ENCODE measurements at regions not wholly inside any gene's neighbourhood (a gene's known extent, or its start where the extent isn't known, plus 50 kb on each side); places are given as distances from the start of the nearest gene placed in this dataset.

GRCh38 chr4:111807576-111807975 lies 337.7 kb upstream of the FAM241A start:
- Mint-ChIP-seq H3K4me1 (peaks cover 17% of the 10 kb centered on the region), H3K27me3 (ENCODE audit: low read depth) (no peaks in the 10 kb centered on the region), H3K27ac (peak overlapping the region in 1 of 3 experiments; percentile 30), H3K4me3 (no peak overlapping the region), H3K36me3 (ENCODE audit: low read depth) (no peaks in the 10 kb centered on the region), H3K9me3 (no peaks in the 10 kb centered on the region)
- TF ChIP-seq CTCF (IDR thresholded peaks at IDR 0.05; ENCODE audit: unreplicated experiment in 3 of 3): no peak

DNA sequence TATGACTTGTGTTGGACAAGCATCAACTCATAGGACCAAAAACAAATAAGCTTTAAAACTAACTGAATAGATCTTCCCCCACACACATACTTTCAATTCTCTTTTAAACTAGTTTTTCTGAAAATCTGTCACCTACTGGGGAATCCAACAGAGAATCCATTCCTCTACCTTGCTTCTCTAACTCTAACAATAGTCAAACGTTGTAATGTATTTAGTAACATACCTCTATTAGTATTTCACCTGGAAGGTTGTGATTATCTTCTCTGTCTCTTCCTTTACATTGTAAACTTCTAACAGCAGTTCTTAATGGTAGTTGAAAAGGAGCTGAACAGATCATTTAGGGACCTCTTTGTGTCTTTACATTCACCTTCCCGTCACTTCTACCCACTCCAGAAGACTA lies 337.1 kb upstream of the FAM241A start:
- peaks cover 17% of the 10 kb centered on the region for H3K4me1 Mint-ChIP-seq
- no peaks in the 10 kb centered on the region for H3K36me3 Mint-ChIP-seq (ENCODE audit: low read depth)
- no peaks in the 10 kb centered on the region for H3K9me3 Mint-ChIP-seq
- H3K4me3 Mint-ChIP-seq: no peak overlapping the region
- H3K27me3 Mint-ChIP-seq (ENCODE audit: low read depth): no peaks in the 10 kb centered on the region
- no peak for TF ChIP-seq CTCF (IDR thresholded peaks at IDR 0.05; ENCODE audit: unreplicated experiment in 3 of 3)
- H3K27ac Mint-ChIP-seq: no peak overlapping the region

DNA sequence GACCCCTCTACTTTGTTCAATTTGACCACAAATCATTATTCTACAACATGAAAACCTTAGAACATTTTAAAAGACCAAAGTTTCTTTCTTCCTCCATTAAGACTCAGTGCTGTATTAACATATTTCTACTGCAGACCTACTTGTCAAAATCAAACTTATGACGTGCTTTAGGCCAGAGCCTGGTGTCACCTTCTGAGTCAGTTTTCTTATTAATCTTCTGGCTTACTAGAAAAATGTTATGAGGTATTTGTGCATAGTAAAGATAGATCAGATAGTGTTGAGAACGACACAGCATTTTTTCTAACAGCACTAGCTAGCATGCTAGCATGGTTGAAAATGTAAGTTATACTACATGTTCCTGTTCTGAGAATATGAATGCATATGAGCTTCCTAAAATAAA lies 333.6 kb upstream of the FAM241A start:
- Mint-ChIP-seq H3K4me1 (peaks cover 17% of the 10 kb centered on the region), H3K27ac (no peak overlapping the region), H3K27me3 (ENCODE audit: low read depth) (no peaks in the 10 kb centered on the region), H3K36me3 (ENCODE audit: low read depth) (no peaks in the 10 kb centered on the region), H3K9me3 (peaks cover 3% of the 10 kb centered on the region), H3K4me3 (no peak overlapping the region)
- TF ChIP-seq CTCF (IDR thresholded peaks at IDR 0.05; ENCODE audit: unreplicated experiment in 3 of 3): no peak

- no peak for TF ChIP-seq CTCF (IDR thresholded peaks at IDR 0.05; ENCODE audit: unreplicated experiment in 3 of 3)
- Mint-ChIP-seq H3K27ac (no peak overlapping the region), H3K9me3 (peaks cover 7% of the 10 kb centered on the region), H3K36me3 (ENCODE audit: low read depth) (no peaks in the 10 kb centered on the region), H3K4me1 (peaks cover 13% of the 10 kb centered on the region), H3K4me3 (no peak overlapping the region), H3K27me3 (ENCODE audit: low read depth) (no peaks in the 10 kb centered on the region)
These were observed 333.1 kb upstream of the FAM241A start for GRCh38 chr4:111812114-111812513.

DNA sequence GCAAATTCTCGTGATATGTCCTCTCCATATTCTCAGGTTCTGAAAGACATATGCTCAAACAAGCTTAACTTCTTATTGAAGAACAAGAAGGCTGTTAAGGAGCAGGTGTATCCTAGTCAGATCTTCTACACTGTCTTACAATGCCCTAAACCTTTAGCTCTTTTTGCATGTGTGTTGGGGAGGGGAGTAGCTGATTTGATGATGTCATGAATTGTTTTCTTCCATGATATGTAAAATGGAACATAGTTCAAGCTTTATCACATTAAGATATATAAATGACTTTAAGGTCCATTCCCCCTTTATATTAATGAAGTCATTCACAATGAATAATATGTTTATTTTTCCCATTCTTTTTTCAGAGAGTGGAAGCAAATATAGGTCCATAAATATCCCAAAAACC lies 332.5 kb upstream of the FAM241A start:
- peaks cover 13% of the 10 kb centered on the region for H3K9me3 Mint-ChIP-seq
- no peak overlapping the region for H3K27ac Mint-ChIP-seq
- H3K36me3 Mint-ChIP-seq (ENCODE audit: low read depth): no peaks in the 10 kb centered on the region
- H3K4me3 Mint-ChIP-seq: no peak overlapping the region
- peaks cover 7% of the 10 kb centered on the region for H3K4me1 Mint-ChIP-seq
- H3K27me3 Mint-ChIP-seq (ENCODE audit: low read depth): no peaks in the 10 kb centered on the region
- no peak for TF ChIP-seq CTCF (IDR thresholded peaks at IDR 0.05; ENCODE audit: unreplicated experiment in 3 of 3)

- H3K27me3 Mint-ChIP-seq (ENCODE audit: low read depth): no peaks in the 10 kb centered on the region
- H3K36me3 Mint-ChIP-seq (ENCODE audit: low read depth): no peaks in the 10 kb centered on the region
- H3K27ac Mint-ChIP-seq: no peak overlapping the region
- no peaks in the 10 kb centered on the region for H3K4me1 Mint-ChIP-seq
- peaks cover 17% of the 10 kb centered on the region for H3K9me3 Mint-ChIP-seq
- no peak for TF ChIP-seq CTCF (IDR thresholded peaks at IDR 0.05; ENCODE audit: unreplicated experiment in 3 of 3)
- H3K4me3 Mint-ChIP-seq: no peak overlapping the region
These were observed 331.6 kb upstream of the FAM241A start for GRCh38 chr4:111813555-111814140.
